GM18519 (cell line): ENCODE measurements at regions not wholly inside any gene's neighbourhood (a gene's known extent, or its start where the extent isn't known, plus 50 kb on each side); places are given as distances from the start of the nearest gene placed in this dataset.

ENCODE experiments used
- ATAC-seq: cut with Tn5 transposase; IDR thresholded peaks from one replicate; pipeline ENCODE4 v1.9.1; 2021; ENCODE audit warnings: mild to moderate bottlenecking, moderate library complexity; ENCODE audit not compliant: unreplicated experiment, low FRiP score

DNA sequence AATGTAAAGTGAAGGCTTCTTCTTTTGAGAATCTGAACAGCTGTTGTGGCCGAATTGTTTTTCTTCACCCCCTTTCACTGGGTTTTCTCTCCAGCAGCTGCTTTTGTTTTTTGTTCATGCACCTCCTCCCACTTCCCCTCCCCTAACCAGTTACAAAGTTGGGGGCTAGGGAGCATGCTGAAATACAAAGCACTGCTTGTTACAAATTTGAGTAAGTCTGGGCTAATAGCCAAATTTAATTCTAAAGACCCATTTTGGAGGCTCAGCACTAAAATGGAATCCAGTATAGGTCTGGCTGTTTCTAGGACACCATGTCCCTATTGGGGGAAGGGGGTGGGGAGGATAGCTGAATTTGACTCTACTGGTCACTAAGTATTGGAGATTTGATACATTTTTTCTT lies 89.2 kb upstream of the GPM6B start:
- no peak for ATAC-seq

DNA sequence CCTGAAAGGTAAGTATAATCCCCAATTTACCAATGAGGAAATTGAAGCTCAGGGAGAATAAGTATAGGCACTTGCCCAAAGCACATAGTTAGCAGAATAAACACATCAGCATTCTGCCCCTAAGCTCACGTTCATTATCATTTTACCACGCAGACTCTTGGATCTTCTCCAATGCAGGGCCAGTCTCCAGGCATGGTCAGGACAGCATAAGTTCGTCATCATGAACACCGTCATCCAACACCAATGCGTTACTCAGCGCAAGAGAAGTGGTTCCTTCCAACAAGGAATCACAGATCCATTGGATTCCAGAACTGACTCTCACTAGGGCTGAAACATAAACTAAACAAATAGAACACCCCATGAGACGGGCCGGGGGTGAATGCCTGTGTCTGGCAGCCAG lies 86.5 kb upstream of the GPM6B start:
- ATAC-seq, result no peak

DNA sequence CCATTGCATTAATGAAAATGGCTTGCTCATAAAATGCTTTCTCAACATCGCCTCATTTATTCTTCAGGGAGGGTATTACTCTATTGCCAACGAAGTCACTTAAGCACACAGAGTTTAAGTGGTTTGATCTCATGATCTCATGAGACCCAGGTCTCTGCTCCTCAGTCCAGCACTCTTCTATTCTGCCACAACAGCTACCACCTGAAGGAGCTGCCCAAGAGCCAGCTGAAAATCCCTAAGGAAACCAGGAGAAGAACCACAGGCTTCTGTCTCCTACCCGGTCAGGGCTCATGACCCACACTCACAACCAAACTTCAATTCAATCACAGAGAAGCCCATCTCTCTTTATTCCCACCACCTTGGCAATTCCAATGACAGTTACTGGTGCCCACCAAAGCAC lies 85.5 kb upstream of the GPM6B start:
- ATAC-seq, result no peak

DNA sequence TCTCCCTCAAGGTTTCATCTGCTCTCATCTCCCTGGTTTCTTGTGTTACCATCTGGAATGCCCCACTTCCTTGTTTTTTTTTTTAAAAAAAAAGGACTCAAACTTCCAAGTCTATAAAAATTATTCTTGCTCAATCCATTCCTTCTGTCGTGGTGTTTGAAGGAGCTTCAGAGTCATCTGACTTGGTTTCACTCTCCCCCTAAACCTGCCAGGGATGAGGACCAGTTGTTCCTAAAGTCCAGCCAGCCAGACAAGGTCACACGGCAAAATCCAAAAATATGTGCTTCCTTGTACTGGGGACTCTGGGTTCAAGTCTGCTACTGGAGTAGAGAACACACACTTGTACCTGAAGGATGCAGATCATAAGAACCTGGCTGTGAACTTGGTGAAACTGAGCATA lies 84.5 kb upstream of the GPM6B start:
- no peak for ATAC-seq

DNA sequence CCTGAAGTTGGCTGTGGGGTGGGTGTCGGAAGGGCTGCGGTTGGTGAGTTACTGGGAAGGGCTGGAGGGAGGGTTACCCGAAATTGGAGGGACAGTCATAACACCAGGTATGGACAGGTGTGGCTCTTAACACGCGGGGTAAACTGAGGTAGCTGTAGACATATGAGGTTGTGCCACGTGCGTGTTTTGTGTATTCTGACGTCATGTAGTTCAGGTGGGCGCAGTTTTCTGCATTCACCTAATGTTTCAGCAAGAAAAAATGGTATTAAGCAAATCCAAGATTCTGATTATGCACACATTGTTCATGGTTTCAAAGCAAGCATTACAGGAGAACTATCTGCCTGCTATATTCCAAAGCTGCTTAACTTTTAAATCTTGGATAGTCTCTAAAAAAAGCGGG lies 83.5 kb upstream of the GPM6B start:
- ATAC-seq, result no peak

DNA sequence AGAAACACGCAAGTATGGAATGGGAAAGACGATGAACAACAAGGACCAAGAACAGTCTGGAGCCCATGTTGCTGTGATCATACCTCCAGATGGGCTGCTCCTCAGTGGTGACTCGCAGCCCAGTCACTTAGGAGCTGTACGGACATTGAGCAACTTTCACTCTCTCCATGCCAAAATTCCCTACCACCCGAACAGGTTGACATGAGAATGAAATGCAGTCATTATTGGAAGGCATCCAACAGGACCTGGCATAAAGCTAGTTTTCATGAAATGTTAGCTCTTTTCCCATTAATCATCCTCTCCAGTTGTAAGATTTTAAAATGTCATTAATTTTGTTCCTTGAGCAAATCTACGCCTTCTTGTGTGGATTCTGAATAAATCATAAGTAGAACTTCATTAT lies 82.7 kb upstream of the GPM6B start:
- ATAC-seq, result no peak

DNA sequence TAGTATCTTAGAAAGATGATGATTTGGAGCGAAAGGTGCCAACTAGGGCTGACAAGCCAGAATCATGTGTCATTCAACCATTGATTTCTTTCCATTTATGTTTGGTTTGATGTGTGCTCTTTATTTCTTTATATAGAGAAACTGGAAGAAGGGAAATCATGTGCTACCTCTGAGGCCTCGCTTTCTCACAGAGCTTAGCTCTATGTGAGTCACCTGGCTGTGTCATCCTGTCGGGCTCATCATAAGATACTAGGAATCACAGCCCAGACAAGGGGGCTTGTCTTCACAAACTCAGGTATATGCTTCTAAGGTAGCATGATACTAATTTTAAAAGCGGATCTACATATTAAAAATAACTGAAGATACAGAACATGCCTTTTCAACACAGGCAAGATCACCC lies 81.7 kb upstream of the GPM6B start:
- no peak for ATAC-seq

DNA sequence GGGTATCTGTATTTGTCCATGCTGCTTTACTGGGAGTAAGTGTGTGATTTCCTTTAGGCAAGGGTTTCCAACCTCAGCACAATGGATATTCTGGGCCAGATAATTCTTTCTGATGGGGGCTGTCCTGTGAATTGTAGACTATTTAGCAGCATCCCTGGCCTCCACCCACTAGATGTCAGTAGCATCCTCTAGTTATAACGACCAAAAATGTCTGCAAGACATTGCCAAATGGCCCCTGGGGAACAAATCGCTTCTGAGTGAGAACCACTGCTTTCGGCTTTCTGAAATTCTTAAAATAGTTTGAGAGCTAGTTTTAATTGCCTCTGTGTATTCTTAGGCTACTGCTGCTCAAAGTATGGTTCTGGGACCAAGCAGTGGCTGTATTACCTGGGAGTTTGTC lies 81.2 kb upstream of the GPM6B start:
- ATAC-seq, result peak; percentile 71

DNA sequence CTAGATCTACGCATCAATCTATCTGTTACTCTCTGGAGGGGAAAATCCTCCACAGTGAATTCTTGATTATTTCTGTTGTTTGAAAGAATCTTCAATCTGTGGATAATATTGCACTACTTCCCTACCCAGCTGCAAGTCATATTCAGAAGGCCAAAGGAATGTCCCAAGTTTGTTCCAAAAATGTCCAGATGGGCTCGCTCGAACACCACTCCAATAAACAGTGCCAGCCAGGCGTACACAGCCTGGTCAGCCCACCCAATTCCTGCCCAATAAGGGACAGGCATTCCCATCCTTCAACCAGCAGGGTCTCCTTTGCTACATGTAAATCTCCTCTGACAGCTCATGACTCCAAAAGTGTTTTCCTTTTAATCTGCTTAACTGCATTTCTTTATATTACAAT lies 80.7 kb upstream of the GPM6B start:
- no peak for ATAC-seq

DNA sequence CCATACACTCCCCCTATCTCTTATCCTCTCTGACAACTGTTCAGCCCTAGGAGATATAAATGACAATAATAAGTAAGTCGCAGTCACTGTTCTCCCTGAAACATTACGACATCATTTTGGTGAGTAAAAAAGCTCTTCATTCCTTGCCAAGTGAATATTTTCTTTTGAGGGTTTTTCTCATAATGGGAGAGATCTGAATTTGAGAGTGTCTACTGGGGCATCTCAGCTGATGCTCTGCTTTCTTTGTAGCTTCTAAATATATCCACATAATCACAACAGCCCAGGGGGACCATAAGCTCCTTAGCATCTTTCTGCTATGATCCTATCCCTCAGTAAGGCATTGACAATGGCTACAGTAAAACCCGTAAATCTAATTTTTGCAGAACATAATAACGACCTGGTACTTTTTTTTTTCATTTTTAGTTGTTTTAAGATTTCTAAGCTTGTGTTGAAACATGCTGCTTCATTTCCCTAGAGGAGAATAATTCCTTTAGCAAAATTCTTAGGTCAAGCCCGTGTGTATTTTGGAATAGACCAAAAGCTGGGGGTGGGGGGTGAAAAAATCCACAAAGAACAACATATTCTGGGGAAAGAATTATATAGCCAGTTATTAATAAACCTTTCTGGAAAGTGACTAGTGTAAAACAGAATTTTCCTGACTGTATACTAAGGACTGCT lies 78.1 kb upstream of the GPM6B start:
- no peak for ATAC-seq

DNA sequence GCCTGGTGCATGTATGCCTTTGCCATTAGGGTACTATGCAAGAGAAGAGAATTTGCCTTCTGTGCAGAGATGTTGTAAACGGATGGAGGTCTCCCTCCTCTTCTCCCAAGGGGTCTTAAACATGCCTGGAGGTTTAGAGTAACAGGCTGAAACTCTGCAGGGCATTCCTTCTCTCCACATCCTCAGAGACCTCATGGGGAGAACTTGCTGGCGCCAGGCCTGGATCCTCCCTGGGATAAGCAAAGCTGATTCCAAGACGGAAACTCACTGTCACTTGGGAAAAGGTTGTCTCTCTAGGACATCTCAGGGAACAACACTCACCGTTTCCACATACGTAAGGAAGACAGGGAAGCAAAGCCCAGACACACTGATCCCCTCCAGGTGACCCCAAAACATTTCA lies 76.9 kb upstream of the GPM6B start:
- ATAC-seq, result no peak

DNA sequence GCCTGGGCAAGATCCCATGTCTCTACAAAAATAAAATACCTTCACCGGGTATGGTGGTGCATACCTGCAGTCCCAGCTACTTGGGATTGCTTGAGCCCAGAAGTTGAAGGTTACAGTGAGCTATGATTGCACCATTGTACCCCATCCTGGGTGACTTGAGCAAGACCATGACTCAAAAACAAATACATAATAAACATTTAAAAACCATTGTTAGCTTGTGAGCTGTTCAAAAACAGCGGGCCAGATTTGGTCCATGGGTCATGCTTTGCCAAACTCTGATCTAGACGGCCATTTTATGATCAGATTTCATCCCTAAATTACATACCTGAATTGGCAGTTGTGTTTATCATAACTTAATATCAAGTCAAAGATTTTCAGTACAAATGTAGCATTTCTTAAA lies 76.0 kb upstream of the GPM6B start:
- no peak for ATAC-seq

DNA sequence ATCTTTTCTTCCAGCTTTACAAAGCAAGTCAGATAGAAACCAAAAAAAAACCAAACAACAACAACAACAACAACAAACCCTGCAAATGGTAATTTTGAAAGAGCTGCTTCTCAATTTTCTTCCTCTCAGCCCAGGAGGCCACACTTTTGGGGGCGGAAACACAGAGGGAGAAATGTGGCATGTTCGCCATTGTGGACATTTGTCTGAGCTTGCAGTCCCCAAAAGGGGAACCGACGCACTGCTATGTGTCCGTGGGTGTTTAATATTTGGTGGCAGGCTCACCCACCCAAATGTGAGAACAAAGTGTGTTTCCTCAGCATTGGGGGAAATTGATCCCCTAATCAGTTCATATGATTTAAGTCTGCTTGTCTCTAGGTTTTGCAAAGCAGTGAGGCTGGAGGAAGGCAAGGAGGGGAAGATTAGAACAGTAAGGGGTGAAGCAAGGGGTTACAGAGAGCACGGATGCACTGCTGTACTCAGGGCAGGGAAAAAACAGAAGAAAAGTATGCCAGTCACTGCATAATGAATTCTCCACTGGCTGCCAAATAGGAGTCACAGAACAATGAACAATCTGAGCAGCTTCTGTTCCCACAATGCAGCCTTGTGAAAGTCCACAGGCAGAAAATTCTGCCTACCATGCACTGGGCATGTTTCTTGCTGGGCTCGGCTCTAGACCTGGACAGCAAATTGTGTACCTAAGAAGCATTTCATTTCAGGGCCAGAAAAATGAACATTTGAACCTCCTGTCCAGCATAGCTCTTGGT lies 74.7 kb upstream of the GPM6B start:
- no peak for ATAC-seq

DNA sequence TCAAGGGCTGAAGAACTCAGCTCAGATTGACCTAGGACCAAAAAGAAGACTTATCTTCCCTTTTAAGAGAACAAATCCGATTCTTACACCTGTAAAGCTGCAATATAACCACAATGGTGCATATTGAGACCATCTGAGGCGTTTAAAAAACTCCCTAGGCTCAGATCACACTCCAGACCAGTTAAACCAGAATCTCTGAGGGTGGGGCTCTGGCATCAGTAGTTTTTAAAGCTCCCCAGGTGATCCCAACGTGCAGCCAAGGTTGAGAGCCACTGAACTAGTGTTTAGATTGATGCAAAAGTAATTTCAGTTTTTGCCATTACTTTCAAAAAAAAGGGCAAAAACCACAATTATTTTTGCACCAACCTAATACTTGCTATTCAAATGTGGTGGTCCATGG lies 73.9 kb upstream of the GPM6B start:
- ATAC-seq, result no peak

DNA sequence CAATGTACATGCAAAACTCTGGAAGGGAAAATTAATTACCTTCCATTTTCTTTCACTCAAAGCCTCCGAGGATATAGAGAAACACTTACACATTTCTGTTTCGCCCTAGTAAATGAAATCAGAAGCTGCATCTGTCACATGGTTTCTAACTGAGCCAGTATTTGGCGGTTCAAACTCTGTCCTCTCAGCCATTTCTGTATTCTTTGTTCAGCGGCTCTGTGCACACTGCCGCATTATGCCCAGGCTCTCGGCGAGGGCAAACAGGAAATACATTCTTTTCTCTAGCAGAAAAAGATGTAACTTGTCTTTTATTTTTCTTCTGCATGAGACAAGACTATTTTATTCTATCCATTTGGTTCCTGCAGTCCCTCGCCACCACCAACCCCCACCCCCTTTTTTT lies 71.4 kb upstream of the GPM6B start:
- ATAC-seq, result no peak

DNA sequence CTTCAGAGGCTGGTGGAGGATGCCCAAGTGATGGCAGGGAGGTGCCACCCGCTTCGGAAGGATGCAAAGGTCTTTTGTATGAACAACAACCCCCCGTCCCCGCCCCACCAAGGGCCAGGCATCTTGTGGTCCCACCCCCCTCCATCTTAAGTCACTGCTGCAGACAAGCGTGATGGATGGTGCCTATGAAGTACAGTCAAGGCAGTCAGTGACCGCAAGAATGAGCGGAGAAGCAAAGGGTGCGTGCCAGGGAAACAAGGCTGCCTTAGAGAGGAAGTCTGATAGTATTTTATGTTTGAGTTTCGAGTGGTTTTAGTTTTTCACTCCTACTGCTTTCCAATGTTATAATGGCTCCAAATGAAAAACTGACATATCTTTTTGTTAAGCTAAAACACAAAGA lies 68.7 kb upstream of the GPM6B start:
- ATAC-seq, result no peak

DNA sequence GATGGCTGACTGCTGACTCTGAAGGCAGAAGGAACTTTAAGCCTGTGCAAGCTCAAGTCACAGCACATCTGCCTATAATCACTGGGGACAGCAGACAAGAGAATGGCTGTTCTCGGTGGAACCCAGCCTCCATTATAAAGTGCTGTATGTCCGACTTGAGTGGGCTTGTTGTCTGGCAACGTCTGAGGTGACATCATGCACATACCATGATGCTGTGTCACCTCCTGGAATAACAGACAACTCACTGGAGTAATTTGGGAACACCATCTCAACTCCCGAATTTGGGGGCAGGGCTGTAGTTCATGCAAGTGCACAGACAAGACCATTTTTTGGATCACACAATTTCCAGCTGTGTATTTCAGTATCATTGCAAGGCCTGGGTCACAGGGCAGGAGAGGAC lies 59.8 kb upstream of the GPM6B start:
- no peak for ATAC-seq

DNA sequence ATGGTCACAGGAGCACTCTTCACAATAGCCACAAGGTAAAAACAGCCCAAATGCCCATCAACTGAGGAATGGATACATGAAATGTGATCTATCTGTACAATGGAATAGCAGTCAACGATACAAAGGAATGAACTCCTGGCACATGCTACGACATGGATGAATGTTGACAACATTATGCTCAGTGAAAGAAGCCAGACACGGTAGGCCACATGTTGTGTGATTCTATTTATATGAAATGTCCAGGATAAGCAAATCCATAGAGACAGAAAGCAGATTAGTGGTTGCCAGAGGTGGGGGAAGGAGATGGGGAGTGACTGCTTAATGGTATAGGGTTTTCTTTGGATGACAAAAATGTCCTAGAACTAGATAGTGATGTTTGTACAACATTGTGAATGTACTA lies 58.7 kb upstream of the GPM6B start:
- no peak for ATAC-seq

DNA sequence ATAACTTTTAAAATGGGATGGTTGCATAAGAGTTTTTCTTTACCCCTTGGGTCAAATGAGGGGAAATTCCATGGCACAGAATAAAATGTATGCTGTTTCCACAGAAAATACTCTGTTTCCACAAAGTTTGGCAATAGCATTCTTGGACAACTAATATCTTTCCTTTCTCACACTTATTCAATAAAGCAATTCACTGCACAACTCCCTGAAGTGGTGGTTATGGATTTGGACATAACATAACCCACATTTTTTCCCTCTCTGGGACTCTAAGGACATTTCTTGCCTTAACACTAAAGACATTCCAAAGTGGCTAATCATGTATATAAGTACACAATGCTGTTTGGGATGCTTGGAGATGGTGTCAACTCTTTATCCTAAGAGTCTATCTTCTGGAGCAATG lies 51.7 kb upstream of the GPM6B start:
- ATAC-seq, result no peak
